ENCODE measurements at regions not wholly inside any gene's neighbourhood (a gene's known extent, or its start where the extent isn't known, plus 50 kb on each side); places are given as distances from the start of the nearest gene placed in this dataset.

GRCh38 chr6:167660424-167660823 is 166.3 kb upstream of the AFDN start:
- TF ChIP-seq CTCF (IDR thresholded peaks at IDR 0.05) (no peak), EP300 (IDR thresholded peaks at IDR 0.05) (no peak), POLR2AphosphoS5 (IDR thresholded peaks at IDR 0.05) (no peak), POLR2A (IDR thresholded peaks at IDR 0.05) (no peak)
